Spinal cord (tissue), 9 donors: ENCODE measurements at regions not wholly inside any gene's neighbourhood (a gene's known extent, or its start where the extent isn't known, plus 50 kb on each side); places are given as distances from the start of the nearest gene placed in this dataset.

Experiments used
- DNase-seq, 6 donors: peaks; one replicate each; pipeline versions ENCODE4 v3.0.0 to v3.0.0-alpha.2; 2013 to 2015; ENCODE audit warnings: low spot score in 6 of 6, low read depth in 4 of 6
- H3K27ac ChIP-seq: one replicate; pipeline ENCODE4 v1.5.1; 2013; ENCODE audit warnings: low read depth, low read length, control low read depth
- H3K27me3 ChIP-seq: one replicate; pipeline ENCODE4 v1.6.1; 2013; ENCODE audit warnings: low read length; ENCODE audit not compliant: control insufficient read depth, insufficient read depth
- H3K36me3 ChIP-seq: one replicate; pipeline ENCODE4 v1.6.1; 2013; ENCODE audit warnings: low read length; ENCODE audit not compliant: control insufficient read depth, insufficient read depth
- H3K4me1 ChIP-seq: one replicate; pipeline ENCODE4 v1.6.1; 2013; ENCODE audit warnings: low read length; ENCODE audit not compliant: control insufficient read depth, insufficient read depth
- H3K4me3 ChIP-seq: one replicate; pipeline ENCODE4 v1.5.1; 2013; ENCODE audit warnings: low read depth, low read length, control low read depth
- H3K9me3 ChIP-seq: one replicate; pipeline ENCODE4 v1.6.1; 2013; ENCODE audit warnings: low read length; ENCODE audit not compliant: control insufficient read depth, insufficient read depth
- WGBS: methylation state at CpG from one replicate; pipeline ENCODE4 v1.1.5; 2013; ENCODE audit warnings: missing lambda C conversion rate; ENCODE audit not compliant: insufficient coverage; 5-methylcytosine and 5-hydroxymethylcytosine counted together
- donor health status: healthy.

DNA sequence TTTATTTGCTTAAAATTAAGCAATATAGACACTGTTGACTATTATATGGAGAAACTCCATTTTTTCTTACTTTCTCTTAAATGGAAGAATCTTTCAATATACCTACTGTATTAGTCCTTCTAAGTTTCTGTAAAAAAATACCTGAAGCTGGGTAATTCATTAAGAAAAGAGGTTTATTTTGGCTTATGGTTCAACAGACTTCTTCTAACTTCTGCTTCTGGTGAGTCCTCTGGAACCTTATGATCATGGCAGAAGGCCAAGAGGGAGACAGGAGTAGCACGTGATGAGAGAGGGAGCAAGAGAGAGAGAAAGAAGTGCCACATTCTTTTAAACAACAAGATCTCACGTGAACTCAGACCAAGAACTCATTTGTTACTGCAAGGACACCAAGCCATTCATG, 573.3 kb downstream of the MCTP2 start:
- H3K27me3 ChIP-seq: no peaks in the 10 kb centered on the region
- no CpG with 5 or more reads among the region's 2 CpGs for WGBS
- H3K36me3 ChIP-seq: no peaks in the 10 kb centered on the region
- no peak overlapping the region for H3K4me3 ChIP-seq
- DNase-seq: no peak
- no peaks in the 10 kb centered on the region for H3K4me1 ChIP-seq
- no peak overlapping the region for H3K27ac ChIP-seq
- H3K9me3 ChIP-seq: peaks cover 2% of the 10 kb centered on the region

DNA sequence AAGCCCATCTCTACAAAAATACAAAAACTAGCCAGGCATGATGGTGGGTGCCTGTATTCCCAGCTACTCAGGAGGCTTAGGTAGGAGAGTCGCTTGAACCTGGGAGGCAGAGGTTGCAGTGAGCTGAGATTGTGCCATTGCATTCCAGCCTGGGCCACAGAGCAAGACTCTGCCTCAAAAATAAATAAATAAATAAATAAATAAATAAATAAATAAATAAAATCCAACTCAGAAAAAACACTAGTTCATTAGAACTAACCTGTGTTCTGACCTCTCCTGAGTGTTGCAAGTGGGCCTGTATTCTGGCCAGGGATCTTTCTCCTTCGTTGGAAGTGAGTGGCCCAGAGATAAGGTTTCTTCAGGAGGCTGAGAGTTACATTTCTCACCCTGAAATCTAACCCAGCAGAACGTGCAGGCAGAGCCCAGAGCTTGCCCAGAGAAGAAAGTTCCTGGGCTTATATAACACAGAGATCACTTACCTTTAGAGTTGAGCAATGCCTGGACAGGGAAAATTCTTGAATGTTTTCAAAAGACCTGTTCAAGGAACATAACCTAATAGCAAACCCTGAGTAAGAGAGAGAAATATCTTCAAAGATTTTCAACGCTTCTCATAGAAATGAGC, 583.9 kb downstream of the MCTP2 start:
- H3K27me3 ChIP-seq: no peaks in the 10 kb centered on the region
- WGBS: 100% methylated on average over 1 of the region's 4 CpGs
- H3K27ac ChIP-seq: no peak overlapping the region
- H3K4me1 ChIP-seq: no peaks in the 10 kb centered on the region
- DNase-seq: no peak
- H3K36me3 ChIP-seq: no peaks in the 10 kb centered on the region
- no peaks in the 10 kb centered on the region for H3K9me3 ChIP-seq
- H3K4me3 ChIP-seq: no peak overlapping the region

DNA sequence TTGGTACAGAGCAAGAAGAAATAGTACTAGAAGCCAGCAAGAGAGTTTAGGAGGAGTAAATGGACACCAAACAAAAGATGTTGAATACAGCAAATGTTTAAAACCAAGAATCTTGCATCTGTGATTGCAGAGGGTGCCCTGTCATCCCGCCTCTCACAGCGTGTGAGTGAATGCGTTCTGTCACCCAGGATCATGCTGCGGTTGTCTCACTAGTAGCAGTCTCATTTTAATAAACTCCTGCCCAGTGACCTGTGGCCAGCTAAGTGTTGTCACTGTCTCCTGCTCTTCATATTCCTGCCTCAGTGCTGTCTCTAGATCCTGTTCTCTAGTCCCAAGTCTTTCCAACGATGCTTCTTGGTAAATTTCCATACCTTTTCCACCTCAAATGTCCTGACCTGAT, 584.6 kb downstream of the MCTP2 start:
- Histone ChIP-seq H3K27ac (no peak overlapping the region), H3K27me3 (no peaks in the 10 kb centered on the region), H3K4me3 (no peak overlapping the region), H3K36me3 (no peaks in the 10 kb centered on the region), H3K4me1 (no peaks in the 10 kb centered on the region), H3K9me3 (no peaks in the 10 kb centered on the region)
- DNase-seq: no peak
- 91% methylated on average over 4 of the region's 5 CpGs for WGBS

DNA sequence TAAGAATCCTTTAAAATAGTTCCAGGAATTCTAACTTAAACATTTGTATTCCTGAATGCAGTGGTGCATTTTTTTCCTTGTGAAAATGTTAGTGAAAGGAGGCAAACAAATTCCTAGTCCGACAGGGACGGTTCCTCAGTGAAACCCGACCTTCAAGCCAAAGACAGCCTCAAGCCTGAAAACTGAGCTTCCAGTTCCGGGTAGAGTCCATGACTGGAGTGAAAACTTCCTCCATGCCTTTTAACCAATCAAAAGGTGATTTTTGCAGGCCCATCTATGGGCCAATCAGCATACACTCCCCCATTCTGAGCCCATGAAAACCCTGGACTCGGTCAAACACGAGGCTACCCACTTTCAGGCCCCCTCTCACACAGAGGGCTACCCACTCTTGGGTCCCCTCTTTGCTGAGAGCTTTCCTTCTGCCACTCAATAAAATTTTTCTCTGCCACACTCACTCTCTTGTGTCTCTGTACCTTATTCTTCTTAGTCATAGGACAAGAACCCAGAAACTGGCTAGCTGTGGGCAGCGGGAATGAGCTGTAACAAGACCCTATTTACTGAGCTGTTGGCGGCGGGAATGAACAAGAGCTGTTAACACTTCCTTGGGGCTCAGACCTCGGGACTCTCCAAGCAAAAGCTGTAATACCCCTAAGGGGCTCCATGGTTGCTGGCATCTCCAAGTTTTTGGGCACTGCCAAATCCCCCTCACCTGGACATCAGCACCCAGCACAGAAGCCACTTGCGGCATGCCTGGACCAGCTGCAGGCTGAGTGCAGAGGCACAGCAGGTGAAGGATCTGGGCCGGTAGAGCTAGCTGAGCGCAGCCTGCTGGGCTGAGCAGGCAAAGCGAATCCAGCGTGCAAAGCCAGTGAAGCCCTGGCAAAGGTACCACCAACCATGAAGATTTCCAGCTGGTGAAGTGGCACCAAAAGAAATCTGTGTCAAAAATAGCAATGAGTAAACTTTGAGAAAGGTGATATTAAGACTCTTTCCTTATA, 598.8 kb downstream of the MCTP2 start:
- Histone ChIP-seq H3K27me3 (no peaks in the 10 kb centered on the region), H3K9me3 (no peaks in the 10 kb centered on the region), H3K36me3 (no peaks in the 10 kb centered on the region), H3K4me1 (no peaks in the 10 kb centered on the region), H3K27ac (no peak overlapping the region), H3K4me3 (no peak overlapping the region)
- 94% methylated on average over 15 of the region's 15 CpGs for WGBS
- no peak for DNase-seq

DNA sequence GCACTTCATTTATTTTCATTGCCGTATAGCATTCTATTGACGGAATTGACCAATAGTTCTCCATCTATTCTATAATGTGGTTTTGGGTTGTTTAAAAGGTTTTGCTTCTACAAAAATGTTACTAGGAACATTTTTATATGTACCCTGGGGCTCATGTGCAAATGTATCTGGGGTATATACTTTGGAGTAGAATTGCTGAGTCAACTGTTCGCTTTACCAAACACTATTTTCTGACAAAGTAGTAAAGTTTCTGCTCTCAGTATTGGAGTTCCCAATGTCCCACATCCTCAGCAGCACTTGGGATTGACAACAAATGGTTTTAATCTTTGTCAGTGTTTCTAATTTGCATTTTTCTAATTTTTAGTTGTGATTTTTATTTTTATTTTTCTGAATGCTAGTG, 602.6 kb downstream of the MCTP2 start:
- H3K9me3 ChIP-seq: no peaks in the 10 kb centered on the region
- no peak for DNase-seq
- no peak overlapping the region for H3K4me3 ChIP-seq
- H3K4me1 ChIP-seq: no peaks in the 10 kb centered on the region
- no peaks in the 10 kb centered on the region for H3K36me3 ChIP-seq
- no CpG with 5 or more reads among the region's 3 CpGs for WGBS
- H3K27me3 ChIP-seq: no peaks in the 10 kb centered on the region
- H3K27ac ChIP-seq: no peak overlapping the region

DNA sequence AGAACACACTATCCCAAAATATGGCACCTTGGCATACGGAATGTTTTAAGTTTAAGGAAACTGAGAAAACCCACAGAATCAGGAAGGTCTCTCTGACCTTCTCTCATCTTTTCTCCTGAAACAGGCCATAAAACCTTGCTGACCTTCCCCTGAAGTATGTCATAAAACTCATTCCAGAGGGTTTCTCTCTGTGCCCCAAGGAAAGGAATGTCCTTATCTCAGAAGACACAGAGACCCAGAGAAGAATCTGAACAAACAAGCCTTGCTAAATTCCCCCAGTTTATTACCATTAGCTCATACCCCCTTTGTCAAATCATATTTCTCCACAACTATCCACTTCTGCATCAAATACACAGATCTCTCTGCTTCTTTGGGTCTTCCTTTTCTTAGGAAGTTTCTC, 603.1 kb downstream of the MCTP2 start:
- no peak for DNase-seq
- Histone ChIP-seq H3K27me3 (no peaks in the 10 kb centered on the region), H3K9me3 (no peaks in the 10 kb centered on the region), H3K4me1 (no peaks in the 10 kb centered on the region), H3K4me3 (no peak overlapping the region), H3K27ac (no peak overlapping the region), H3K36me3 (no peaks in the 10 kb centered on the region)
- 60% methylated on average over 1 of the region's 1 CpG for WGBS

DNA sequence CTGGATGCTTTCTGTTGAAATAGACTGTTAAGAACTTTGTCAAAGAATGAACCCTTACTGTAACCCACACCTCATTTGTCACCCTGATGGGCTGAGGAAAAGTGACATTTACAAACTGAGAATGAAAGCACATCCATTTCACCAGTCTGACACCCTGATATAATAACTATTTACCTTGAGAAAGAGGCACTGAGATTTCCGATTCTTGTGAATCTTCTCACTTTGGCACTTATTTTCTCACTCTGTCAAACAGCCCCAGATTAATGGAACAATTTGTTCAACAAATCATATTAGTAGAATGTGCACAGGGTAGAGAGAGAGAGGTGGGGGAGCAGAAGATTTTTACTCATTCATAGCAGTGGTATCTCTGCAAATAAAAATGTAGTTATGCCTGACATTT, 606.9 kb downstream of the MCTP2 start:
- no peaks in the 10 kb centered on the region for H3K27me3 ChIP-seq
- no peak overlapping the region for H3K27ac ChIP-seq
- peaks cover 4% of the 10 kb centered on the region for H3K9me3 ChIP-seq
- WGBS: no CpG with 5 or more reads among the region's 1 CpG
- H3K4me3 ChIP-seq: no peak overlapping the region
- DNase-seq: peak in 1 of 6 donors; percentile 34
- H3K36me3 ChIP-seq: no peaks in the 10 kb centered on the region
- no peaks in the 10 kb centered on the region for H3K4me1 ChIP-seq

DNA sequence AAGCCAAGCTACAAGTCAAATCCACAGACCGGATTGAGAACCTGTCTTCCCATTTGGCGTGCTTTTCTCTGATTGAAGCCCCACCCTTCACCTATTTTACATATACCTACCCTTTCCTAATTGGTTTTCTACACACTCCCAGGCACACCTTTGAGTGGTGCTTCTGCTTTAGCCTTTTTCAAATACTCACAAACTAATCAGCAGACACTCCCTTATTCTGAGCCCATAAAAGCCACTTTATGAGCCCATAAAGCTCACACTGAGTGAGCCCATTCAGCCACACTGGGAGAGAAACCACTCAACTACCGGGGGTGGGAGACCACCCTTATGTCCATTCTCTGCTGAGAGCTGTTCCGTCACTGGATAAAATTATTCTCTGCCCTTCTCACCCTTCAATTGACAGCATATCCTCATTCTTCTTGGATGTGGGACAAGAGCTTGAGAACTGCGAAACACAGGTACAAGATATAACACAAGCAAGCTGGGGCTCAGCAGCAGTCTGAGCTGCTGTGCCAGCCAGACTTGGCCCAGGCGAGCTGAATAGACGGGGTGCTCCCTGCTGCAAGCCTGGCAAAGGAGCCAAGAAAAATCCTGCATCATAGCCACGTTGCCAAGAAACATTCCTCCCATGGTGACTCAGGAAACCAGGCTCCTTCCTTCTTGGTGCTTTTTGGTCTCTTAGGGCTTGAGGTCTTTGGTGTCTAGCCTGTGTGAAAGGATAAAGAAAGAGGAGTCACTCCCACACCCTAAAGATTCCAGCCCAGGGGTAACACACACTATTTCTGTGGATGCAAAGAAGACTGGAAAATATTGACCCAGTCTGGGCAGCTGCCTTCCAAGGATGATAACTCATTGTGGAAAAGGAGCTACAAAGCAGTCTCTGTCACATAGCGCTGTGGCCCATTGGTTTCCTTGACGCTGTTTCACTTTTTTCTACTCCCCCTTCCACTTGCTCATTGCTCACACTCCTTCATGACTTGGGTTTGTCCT, 609.7 kb downstream of the MCTP2 start:
- peak in 2 of 6 donors; percentile 15 to 62 for DNase-seq
- no peak overlapping the region for H3K4me3 ChIP-seq
- H3K4me1 ChIP-seq: peaks cover 3% of the 10 kb centered on the region
- H3K27me3 ChIP-seq: no peaks in the 10 kb centered on the region
- H3K9me3 ChIP-seq: peaks cover 4% of the 10 kb centered on the region
- WGBS: 69% methylated on average over 8 of the region's 10 CpGs
- no peak overlapping the region for H3K27ac ChIP-seq
- no peaks in the 10 kb centered on the region for H3K36me3 ChIP-seq

DNA sequence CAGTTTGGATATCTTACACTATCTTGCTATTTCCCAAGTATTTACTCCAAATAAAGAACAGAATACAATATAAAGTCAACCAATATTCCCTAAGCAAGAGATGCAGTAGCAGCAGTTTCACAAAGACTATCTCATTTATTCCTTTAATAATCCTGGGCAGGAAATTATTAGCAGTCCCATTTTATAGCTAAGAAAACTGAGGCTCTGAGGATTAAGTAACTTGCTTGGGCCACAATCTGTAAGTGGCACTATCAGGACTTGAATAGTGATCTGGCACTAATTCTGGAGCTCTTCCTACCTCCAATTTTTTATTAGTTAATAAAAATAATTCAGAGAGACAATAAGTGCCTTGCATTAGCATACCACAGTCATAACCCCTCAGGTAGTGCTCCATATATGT, 611.7 kb downstream of the MCTP2 start:
- H3K36me3 ChIP-seq: no peaks in the 10 kb centered on the region
- peaks cover 3% of the 10 kb centered on the region for H3K4me1 ChIP-seq
- H3K9me3 ChIP-seq: peaks cover 4% of the 10 kb centered on the region
- H3K4me3 ChIP-seq: no peak overlapping the region
- no peaks in the 10 kb centered on the region for H3K27me3 ChIP-seq
- no peak overlapping the region for H3K27ac ChIP-seq
- DNase-seq: no peak
